ENCODE measurements at regions not wholly inside any gene's neighbourhood (a gene's known extent, or its start where the extent isn't known, plus 50 kb on each side); places are given as distances from the start of the nearest gene placed in this dataset.
"Not testable (repeated sequence)": the region's sequence is repeated elsewhere in the genome, so short reads cannot be mapped to it uniquely, and the experiment has no call there.

GRCh38 chr6:23656255-23657194 lies 469.5 kb upstream of the NRSN1 start:
- peaks cover 4% of the 10 kb centered on the region for H3K9me3 Mint-ChIP-seq
- H3K36me3 Mint-ChIP-seq (ENCODE audit: low read depth), result no peaks in the 10 kb centered on the region
- ATAC-seq (replicated peaks), result no peak
- no peak overlapping the region for H3K27ac Mint-ChIP-seq
- no peak overlapping the region for H3K4me3 Mint-ChIP-seq
- no peaks in the 10 kb centered on the region for H3K27me3 Mint-ChIP-seq
- H3K4me1 Mint-ChIP-seq, result no peaks in the 10 kb centered on the region

GRCh38 chr6:23659125-23659524 lies 466.9 kb upstream of the NRSN1 start:
- Mint-ChIP-seq H3K9me3 (peaks cover 4% of the 10 kb centered on the region), H3K36me3 (ENCODE audit: low read depth) (no peaks in the 10 kb centered on the region), H3K4me1 (no peaks in the 10 kb centered on the region), H3K27me3 (no peaks in the 10 kb centered on the region), H3K27ac (no peak overlapping the region), H3K4me3 (no peak overlapping the region)
- no peak for ATAC-seq (replicated peaks)

- ATAC-seq (replicated peaks), result no peak
- no peak overlapping the region for H3K4me3 Mint-ChIP-seq
- H3K27ac Mint-ChIP-seq, result no peak overlapping the region
- H3K27me3 Mint-ChIP-seq, result no peaks in the 10 kb centered on the region
- H3K36me3 Mint-ChIP-seq (ENCODE audit: low read depth), result no peaks in the 10 kb centered on the region
- no peaks in the 10 kb centered on the region for H3K4me1 Mint-ChIP-seq
- H3K9me3 Mint-ChIP-seq, result peaks cover 4% of the 10 kb centered on the region
Measured at GRCh38 chr6:23661549-23661948, 464.5 kb upstream of the NRSN1 start.

- no peak for ATAC-seq (replicated peaks)
- H3K9me3 Mint-ChIP-seq, result peaks cover 4% of the 10 kb centered on the region
Measured at GRCh38 chr6:23663096-23663495, 462.9 kb upstream of the NRSN1 start.

GRCh38 chr6:23663652-23664051 lies 462.4 kb upstream of the NRSN1 start:
- H3K27me3 Mint-ChIP-seq, result no peaks in the 10 kb centered on the region
- no peaks in the 10 kb centered on the region for H3K36me3 Mint-ChIP-seq (ENCODE audit: low read depth)

More at GRCh38 chr6:23663096-23663495, 462.9 kb upstream of the NRSN1 start:
- H3K4me1 Mint-ChIP-seq, result no peaks in the 10 kb centered on the region
- no peaks in the 10 kb centered on the region for H3K36me3 Mint-ChIP-seq (ENCODE audit: low read depth)
- no peaks in the 10 kb centered on the region for H3K27me3 Mint-ChIP-seq
- no peak overlapping the region for H3K4me3 Mint-ChIP-seq
- no peak overlapping the region for H3K27ac Mint-ChIP-seq

GRCh38 chr6:23665911-23666310 lies 460.1 kb upstream of the NRSN1 start:
- not testable (repeated sequence) for H3K27me3 Mint-ChIP-seq; ATAC-seq (replicated peaks)

More at GRCh38 chr6:23663652-23664051, 462.4 kb upstream of the NRSN1 start:
- Mint-ChIP-seq H3K27ac (no peak overlapping the region), H3K4me1 (no peaks in the 10 kb centered on the region), H3K4me3 (no peak overlapping the region), H3K9me3 (peaks cover 4% of the 10 kb centered on the region)
- ATAC-seq (replicated peaks), result no peak

GRCh38 chr6:23672737-23673136 lies 453.3 kb upstream of the NRSN1 start:
- no peak overlapping the region for H3K4me3 Mint-ChIP-seq
- H3K27me3 Mint-ChIP-seq, result no peaks in the 10 kb centered on the region
- ATAC-seq (replicated peaks), result no peak
- peaks cover 33% of the 10 kb centered on the region for H3K9me3 Mint-ChIP-seq
- no peaks in the 10 kb centered on the region for H3K4me1 Mint-ChIP-seq
- no peak overlapping the region for H3K27ac Mint-ChIP-seq
- H3K36me3 Mint-ChIP-seq (ENCODE audit: low read depth), result no peaks in the 10 kb centered on the region

More at GRCh38 chr6:23665911-23666310, 460.1 kb upstream of the NRSN1 start:
- not testable (repeated sequence) for H3K4me3 Mint-ChIP-seq; H3K4me1 Mint-ChIP-seq; H3K36me3 Mint-ChIP-seq (ENCODE audit: low read depth); H3K9me3 Mint-ChIP-seq; H3K27ac Mint-ChIP-seq

GRCh38 chr6:23678626-23679025 lies 447.4 kb upstream of the NRSN1 start:
- no peaks in the 10 kb centered on the region for H3K36me3 Mint-ChIP-seq (ENCODE audit: low read depth)
- H3K9me3 Mint-ChIP-seq, result peaks cover 21% of the 10 kb centered on the region
- H3K27me3 Mint-ChIP-seq, result no peaks in the 10 kb centered on the region

GRCh38 chr6:23681743-23682142 lies 444.3 kb upstream of the NRSN1 start:
- H3K9me3 Mint-ChIP-seq, result peaks cover 8% of the 10 kb centered on the region
- H3K36me3 Mint-ChIP-seq (ENCODE audit: low read depth), result no peaks in the 10 kb centered on the region
- no peak overlapping the region for H3K4me3 Mint-ChIP-seq
- H3K4me1 Mint-ChIP-seq, result no peaks in the 10 kb centered on the region
- no peaks in the 10 kb centered on the region for H3K27me3 Mint-ChIP-seq
- no peak for ATAC-seq (replicated peaks)
- H3K27ac Mint-ChIP-seq, result no peak overlapping the region

More at GRCh38 chr6:23678626-23679025, 447.4 kb upstream of the NRSN1 start:
- H3K4me1 Mint-ChIP-seq, result no peaks in the 10 kb centered on the region
- ATAC-seq (replicated peaks), result no peak
- H3K4me3 Mint-ChIP-seq, result no peak overlapping the region
- H3K27ac Mint-ChIP-seq, result no peak overlapping the region

- no peaks in the 10 kb centered on the region for H3K36me3 Mint-ChIP-seq (ENCODE audit: low read depth)
- peaks cover 6% of the 10 kb centered on the region for H3K9me3 Mint-ChIP-seq
- H3K4me1 Mint-ChIP-seq, result no peaks in the 10 kb centered on the region
- no peak overlapping the region for H3K4me3 Mint-ChIP-seq
- no peaks in the 10 kb centered on the region for H3K27me3 Mint-ChIP-seq
- no peak overlapping the region for H3K27ac Mint-ChIP-seq
- no peak for ATAC-seq (replicated peaks)
Measured at GRCh38 chr6:23688650-23689049, 437.4 kb upstream of the NRSN1 start.

GRCh38 chr6:23690453-23691049 lies 435.5 kb upstream of the NRSN1 start:
- no peak for ATAC-seq (replicated peaks)
- H3K27me3 Mint-ChIP-seq, result no peaks in the 10 kb centered on the region

GRCh38 chr6:23692184-23692583 lies 433.8 kb upstream of the NRSN1 start:
- Mint-ChIP-seq H3K36me3 (ENCODE audit: low read depth) (no peaks in the 10 kb centered on the region), H3K27ac (no peak overlapping the region), H3K27me3 (no peaks in the 10 kb centered on the region), H3K4me1 (no peaks in the 10 kb centered on the region), H3K4me3 (no peak overlapping the region), H3K9me3 (peaks cover 7% of the 10 kb centered on the region)
- no peak for ATAC-seq (replicated peaks)

More at GRCh38 chr6:23690453-23691049, 435.5 kb upstream of the NRSN1 start:
- no peak overlapping the region for H3K4me3 Mint-ChIP-seq
- no peak overlapping the region for H3K27ac Mint-ChIP-seq
- H3K4me1 Mint-ChIP-seq, result no peaks in the 10 kb centered on the region
- no peaks in the 10 kb centered on the region for H3K36me3 Mint-ChIP-seq (ENCODE audit: low read depth)
- peaks cover 8% of the 10 kb centered on the region for H3K9me3 Mint-ChIP-seq

GRCh38 chr6:23696992-23697391 lies 429.0 kb upstream of the NRSN1 start:
- H3K27me3 Mint-ChIP-seq, result no peaks in the 10 kb centered on the region
- H3K27ac Mint-ChIP-seq, result no peak overlapping the region
- no peaks in the 10 kb centered on the region for H3K36me3 Mint-ChIP-seq (ENCODE audit: low read depth)

GRCh38 chr6:23704479-23705052 lies 421.4 kb upstream of the NRSN1 start:
- Mint-ChIP-seq H3K27ac (no peak overlapping the region), H3K4me1 (no peaks in the 10 kb centered on the region), H3K9me3 (peaks cover 21% of the 10 kb centered on the region), H3K36me3 (ENCODE audit: low read depth) (no peaks in the 10 kb centered on the region), H3K27me3 (no peaks in the 10 kb centered on the region), H3K4me3 (no peak overlapping the region)
- ATAC-seq (replicated peaks), result no peak

More at GRCh38 chr6:23696992-23697391, 429.0 kb upstream of the NRSN1 start:
- Mint-ChIP-seq H3K9me3 (peaks cover 11% of the 10 kb centered on the region), H3K4me1 (no peaks in the 10 kb centered on the region), H3K4me3 (no peak overlapping the region)
- ATAC-seq (replicated peaks), result no peak

- H3K27ac Mint-ChIP-seq, result no peak overlapping the region
- H3K4me1 Mint-ChIP-seq, result no peaks in the 10 kb centered on the region
- no peak overlapping the region for H3K4me3 Mint-ChIP-seq
- H3K36me3 Mint-ChIP-seq (ENCODE audit: low read depth), result no peaks in the 10 kb centered on the region
- ATAC-seq (replicated peaks), result no peak
- no peaks in the 10 kb centered on the region for H3K27me3 Mint-ChIP-seq
- peaks cover 21% of the 10 kb centered on the region for H3K9me3 Mint-ChIP-seq
Measured at GRCh38 chr6:23705697-23706096, 420.3 kb upstream of the NRSN1 start.

Measured in activated T-helper 17 cell treated with anti-CD3 and anti-CD28 coated beads, Interleukin-2, amount 50 U/mL, for 72 hours (primary cell).